ENCODE measurements at regions not wholly inside any gene's neighbourhood (a gene's known extent, or its start where the extent isn't known, plus 50 kb on each side); places are given as distances from the start of the nearest gene placed in this dataset.

DNA sequence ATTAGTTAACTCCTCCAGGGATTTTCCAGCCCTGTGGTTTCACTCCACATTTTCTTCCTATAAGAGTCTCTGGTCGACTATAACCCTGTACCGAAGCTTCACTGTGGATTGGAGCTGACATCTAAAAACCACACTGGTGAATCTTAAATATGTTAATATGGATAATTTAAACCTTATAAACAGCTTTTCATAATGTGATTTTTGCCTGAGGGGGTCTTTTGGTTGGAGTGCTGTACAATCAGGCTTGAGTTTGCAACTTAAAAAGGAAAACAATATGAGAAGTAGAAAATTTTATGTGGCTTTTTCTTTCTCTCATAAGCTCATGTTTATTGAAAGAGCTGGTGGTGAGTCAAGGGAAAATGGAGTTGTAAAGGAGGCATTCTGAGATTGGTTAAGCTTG lies 313.7 kb downstream of the VPS13C start:
- H3K4me2 ChIP-seq (ENCODE audit: low read length): no peak overlapping the region
- ChIA-PET POLR2A (no interaction called here), RAD21 (ENCODE audit: low non-redundant PET in 1 of 2, low total read pairs in 2 of 2, uncharacterized antibody in 2 of 2, unreplicated experiment in 2 of 2) (no interaction called here), CTCF (no interaction called here)
- H3K79me2 ChIP-seq (ENCODE audit: insufficient read depth, low read length): no peaks in the 10 kb centered on the region
- intact Hi-C loops (cut with micrococcal nuclease): no loop called here
- ATAC-seq: no peak
- TF ChIP-seq EZH2 (IDR thresholded peaks at IDR 0.05) (no peak), CEBPB (IDR thresholded peaks at IDR 0.05; ENCODE audit: low read depth) (no peak), EZH2phosphoT487 (IDR thresholded peaks at IDR 0.05; ENCODE audit: borderline replicate concordance) (no peak), ZBTB33 (IDR thresholded peaks at IDR 0.05; ENCODE audit: extremely low read depth, insufficient replicate concordance, low read length) (no peak), ATF3 (IDR thresholded peaks at IDR 0.05) (no peak), ZFX (IDR thresholded peaks at IDR 0.05) (no peak), ELF1 (IDR thresholded peaks at IDR 0.05; ENCODE audit: borderline replicate concordance, low read depth) (no peak), SIN3A (IDR thresholded peaks at IDR 0.05; ENCODE audit: low read depth) (no peak), SP1 (IDR thresholded peaks at IDR 0.05; ENCODE audit: low read depth) (no peak), CBX3 (IDR thresholded peaks at IDR 0.05; ENCODE audit: low read depth) (no peak)
- H2AFZ ChIP-seq (ENCODE audit: low read depth, low read length, poor library complexity, severe bottlenecking): no peak overlapping the region
- H3K9me3 ChIP-seq (ENCODE audit: control insufficient read depth in 1 of 2, insufficient read depth in 1 of 2, low read depth in 1 of 2, low read length in 2 of 2): no peaks in the 10 kb centered on the region
- H3K9ac ChIP-seq (ENCODE audit: low read length): no peak overlapping the region
- DNase-seq (ENCODE audit: low read depth, low spot score): no peak
- no TSS peak for BruUV-seq (replicated peaks)
- no peaks in the 10 kb centered on the region for H3K36me3 ChIP-seq (ENCODE audit: control insufficient read depth in 1 of 2, insufficient read depth in 2 of 2, low read length in 2 of 2)
- H3K4me3 ChIP-seq (replicated peaks in 1 of 2; ENCODE audit: low read depth in 1 of 2, low read length in 2 of 2): no peak overlapping the region
- no peaks in the 10 kb centered on the region for H4K20me1 ChIP-seq (ENCODE audit: insufficient read depth)
- H3K4me1 ChIP-seq (ENCODE audit: control insufficient read depth in 1 of 2, insufficient read depth in 2 of 2, low read length in 2 of 2): no peaks in the 10 kb centered on the region
- no peak overlapping the region for H3K27ac ChIP-seq (ENCODE audit: low read depth, low read length)
- H3K9me2 ChIP-seq (ENCODE audit: insufficient read depth): no peaks in the 10 kb centered on the region
- 0 out of 2 replicates have a peak, but pooled peaks cover 4% of the 10 kb centered on the region for H3K27me3 ChIP-seq (ENCODE audit: insufficient read depth, low read length)
